ENCODE measurements at regions not wholly inside any gene's neighbourhood (a gene's known extent, or its start where the extent isn't known, plus 50 kb on each side); places are given as distances from the start of the nearest gene placed in this dataset.

- TF ChIP-seq CTCF (IDR thresholded peaks at IDR 0.05; ENCODE audit: poor library complexity) = no peak
- TF ChIP-seq EZH2 (IDR thresholded peaks at IDR 0.05; ENCODE audit: borderline replicate concordance) = no peak
- TF ChIP-seq EZH2phosphoT487 (IDR thresholded peaks at IDR 0.05; ENCODE audit: low read depth, severe bottlenecking, unreplicated experiment) = no peak
These were observed 193.6 kb upstream of the RNF32 start for GRCh38 chr7:156446990-156447389.

Data from hepatocyte (in vitro differentiated cells).